Transverse colon (tissue), 4 donors: ENCODE measurements at regions not wholly inside any gene's neighbourhood (a gene's known extent, or its start where the extent isn't known, plus 50 kb on each side); places are given as distances from the start of the nearest gene placed in this dataset.
"Not testable (repeated sequence)": the region's sequence is repeated elsewhere in the genome, so short reads cannot be mapped to it uniquely, and the experiment has no call there.

Source experiments
- EP300 ChIP-seq: sonication (generic); formaldehyde crosslinking; IDR thresholded peaks from one replicate; pipeline ENCODE4 v1.6.1; 2017; ENCODE audit warnings: antibody characterized with exemption, low read depth
- POLR2A ChIP-seq: fragments of 450-650 bp; IDR thresholded peaks from one replicate; pipeline ENCODE4 v1.6.1; 2016; ENCODE audit warnings: antibody characterized with exemption, mild to moderate bottlenecking, moderate library complexity
- POLR2AphosphoS5 ChIP-seq, 3 donors: sonication (generic); formaldehyde crosslinking; IDR thresholded peaks; one replicate each; pipeline ENCODE4 v1.6.1; 2016; ENCODE audit warnings: antibody characterized with exemption in 3 of 3
- TF ChIP-seq, protein P1 (sequence below), 5 experiments: fragments of 200-600 bp in 3 of 5; fragments of 450-650 bp in 2 of 5; sonication (generic) in 3 of 5; IDR thresholded peaks; 1 replicate in 2 of 5; 2 replicates in 3 of 5; pipeline ENCODE4 v1.5.1; 2016 to 2017; ENCODE audit warnings: antibody characterized with exemption in 5 of 5, inconsistent platforms in 3 of 5, mild to moderate bottlenecking in 2 of 5, moderate library complexity in 1 of 5

DNA sequence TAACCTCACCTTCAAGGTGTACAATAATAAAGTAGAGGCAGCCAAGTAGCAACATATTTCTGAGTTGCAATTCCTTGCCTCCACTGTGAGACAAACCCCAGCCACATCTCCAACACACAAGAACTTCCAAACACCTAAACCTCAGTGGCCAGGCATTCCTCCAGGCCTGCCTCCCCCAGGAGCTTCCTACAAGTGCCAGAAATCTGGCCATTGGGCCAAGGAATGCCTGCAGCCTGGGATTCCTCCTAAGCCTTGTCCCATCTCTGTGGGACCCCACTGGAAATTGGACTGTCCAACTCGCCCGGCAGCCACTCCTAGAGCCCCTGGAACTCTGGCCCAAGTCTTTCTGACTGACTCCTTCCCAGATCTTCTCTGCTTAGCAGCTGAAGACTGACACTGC, 326.6 kb upstream of the KCNMB2 start:
- TF ChIP-seq, protein P1, sequence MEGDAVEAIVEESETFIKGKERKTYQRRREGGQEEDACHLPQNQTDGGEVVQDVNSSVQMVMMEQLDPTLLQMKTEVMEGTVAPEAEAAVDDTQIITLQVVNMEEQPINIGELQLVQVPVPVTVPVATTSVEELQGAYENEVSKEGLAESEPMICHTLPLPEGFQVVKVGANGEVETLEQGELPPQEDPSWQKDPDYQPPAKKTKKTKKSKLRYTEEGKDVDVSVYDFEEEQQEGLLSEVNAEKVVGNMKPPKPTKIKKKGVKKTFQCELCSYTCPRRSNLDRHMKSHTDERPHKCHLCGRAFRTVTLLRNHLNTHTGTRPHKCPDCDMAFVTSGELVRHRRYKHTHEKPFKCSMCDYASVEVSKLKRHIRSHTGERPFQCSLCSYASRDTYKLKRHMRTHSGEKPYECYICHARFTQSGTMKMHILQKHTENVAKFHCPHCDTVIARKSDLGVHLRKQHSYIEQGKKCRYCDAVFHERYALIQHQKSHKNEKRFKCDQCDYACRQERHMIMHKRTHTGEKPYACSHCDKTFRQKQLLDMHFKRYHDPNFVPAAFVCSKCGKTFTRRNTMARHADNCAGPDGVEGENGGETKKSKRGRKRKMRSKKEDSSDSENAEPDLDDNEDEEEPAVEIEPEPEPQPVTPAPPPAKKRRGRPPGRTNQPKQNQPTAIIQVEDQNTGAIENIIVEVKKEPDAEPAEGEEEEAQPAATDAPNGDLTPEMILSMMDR (IDR thresholded peaks at IDR 0.05), result not testable (repeated sequence)
- not testable (repeated sequence) for TF ChIP-seq EP300; POLR2A; POLR2AphosphoS5 (IDR thresholded peaks at IDR 0.05)
